ENCODE measurements at regions not wholly inside any gene's neighbourhood (a gene's known extent, or its start where the extent isn't known, plus 50 kb on each side); places are given as distances from the start of the nearest gene placed in this dataset.
"Not testable (repeated sequence)": the region's sequence is repeated elsewhere in the genome, so short reads cannot be mapped to it uniquely, and the experiment has no call there.

GRCh38 chr2:48228345-48228684 lies 86.2 kb upstream of the FOXN2 start:
- no peak for DNase-seq

GRCh38 chr2:48229063-48229462 lies 85.4 kb upstream of the FOXN2 start:
- no peak for DNase-seq

- DNase-seq = no peak
These were observed 83.6 kb upstream of the FOXN2 start for GRCh38 chr2:48230834-48231233.

- DNase-seq = no peak
These were observed 82.1 kb upstream of the FOXN2 start for GRCh38 chr2:48232351-48232750.

GRCh38 chr2:48233005-48233404 lies 81.5 kb upstream of the FOXN2 start:
- DNase-seq = no peak

- DNase-seq = not testable (repeated sequence)
These were observed 80.7 kb upstream of the FOXN2 start for GRCh38 chr2:48233824-48234223.

GRCh38 chr2:48235076-48235475 lies 79.4 kb upstream of the FOXN2 start:
- no peak for DNase-seq

GRCh38 chr2:48238381-48238780 lies 76.1 kb upstream of the FOXN2 start:
- DNase-seq = no peak

- no peak for DNase-seq
These were observed 73.6 kb upstream of the FOXN2 start for GRCh38 chr2:48240912-48241311.

- DNase-seq = no peak
These were observed 67.3 kb upstream of the FOXN2 start for GRCh38 chr2:48247206-48247605.

GRCh38 chr2:48248251-48248933 lies 66.1 kb upstream of the FOXN2 start:
- no peak for DNase-seq

GRCh38 chr2:48249025-48249424 lies 65.5 kb upstream of the FOXN2 start:
- DNase-seq = no peak

GRCh38 chr2:48249631-48250473 lies 64.6 kb upstream of the FOXN2 start:
- no peak for DNase-seq

- DNase-seq = no peak
These were observed 64.0 kb upstream of the FOXN2 start for GRCh38 chr2:48250474-48250844.

GRCh38 chr2:48250943-48251342 lies 63.5 kb upstream of the FOXN2 start:
- no peak for DNase-seq

- no peak for DNase-seq
These were observed 62.9 kb upstream of the FOXN2 start for GRCh38 chr2:48251437-48252148.

- no peak for DNase-seq
These were observed 61.2 kb upstream of the FOXN2 start for GRCh38 chr2:48253301-48253700.

- DNase-seq = no peak
These were observed 59.6 kb upstream of the FOXN2 start for GRCh38 chr2:48254839-48255238.

GRCh38 chr2:48257456-48257855 lies 57.0 kb upstream of the FOXN2 start:
- DNase-seq = no peak

GRCh38 chr2:48258481-48259149 lies 55.9 kb upstream of the FOXN2 start:
- DNase-seq = no peak

GRCh38 chr2:48259811-48260210 lies 54.7 kb upstream of the FOXN2 start:
- no peak for DNase-seq

- no peak for DNase-seq
These were observed 49.9 kb upstream of the FOXN2 start for GRCh38 chr2:48264627-48265026.

All from right forelimb (tissue), 1 donor.